T47D (cell line): ENCODE measurements at regions not wholly inside any gene's neighbourhood (a gene's known extent, or its start where the extent isn't known, plus 50 kb on each side); places are given as distances from the start of the nearest gene placed in this dataset.
"Not testable (repeated sequence)": the region's sequence is repeated elsewhere in the genome, so short reads cannot be mapped to it uniquely, and the experiment has no call there.

Source experiments
- DNase-seq, 2 experiments: peaks; one replicate each; pipeline versions ENCODE4 v3.0.0 to v3.0.0-alpha.2; 2011 to 2012; ENCODE audit warnings: low read depth in 1 of 2, low spot score in 1 of 2
- JUND ChIP-seq: IDR thresholded peaks from 2 replicates; pipeline ENCODE4 v1.6.1; 2012; ENCODE audit warnings: low read depth
- in situ Hi-C: cut with HindIII; loops from 2 replicates; pipeline ENCODE4 v1.10.0; 2016; ENCODE audit warnings: low sequenced_read_pairs, low pct_unique_long_range_greater_than_20kb

- in situ Hi-C loops: no loop called here
- DNase-seq: no peak
- TF ChIP-seq JUND: no peak
Measured at GRCh38 chr9:30574355-30575151, 1809.9 kb upstream of the ACO1 start.

GRCh38 chr9:30575218-30575617, 1809.2 kb upstream of the ACO1 start:
- no peak for TF ChIP-seq JUND
- DNase-seq: no peak
- in situ Hi-C loops: no loop called here

GRCh38 chr9:30575691-30576090, 1808.8 kb upstream of the ACO1 start:
- in situ Hi-C loops: no loop called here
- TF ChIP-seq JUND: no peak
- no peak for DNase-seq

GRCh38 chr9:30579810-30580209, 1804.6 kb upstream of the ACO1 start:
- in situ Hi-C loops: no loop called here
- TF ChIP-seq JUND: no peak
- no peak for DNase-seq

- TF ChIP-seq JUND: no peak
- in situ Hi-C loops: no loop called here
- DNase-seq: no peak
Measured at GRCh38 chr9:30582240-30582639, 1802.2 kb upstream of the ACO1 start.

GRCh38 chr9:30584559-30584958, 1799.9 kb upstream of the ACO1 start:
- no peak for DNase-seq
- no peak for TF ChIP-seq JUND
- in situ Hi-C loops: no loop called here

- in situ Hi-C loops: no loop called here
- TF ChIP-seq JUND: no peak
- DNase-seq: no peak
Measured at GRCh38 chr9:30591461-30591860, 1793.0 kb upstream of the ACO1 start.

- no peak for TF ChIP-seq JUND
- no peak for DNase-seq
- in situ Hi-C loops: no loop called here
Measured at GRCh38 chr9:30597608-30598007, 1786.8 kb upstream of the ACO1 start.

GRCh38 chr9:30605936-30606335, 1778.5 kb upstream of the ACO1 start:
- DNase-seq: no peak
- no peak for TF ChIP-seq JUND
- in situ Hi-C loops: no loop called here

GRCh38 chr9:30609713-30610112, 1774.7 kb upstream of the ACO1 start:
- no peak for DNase-seq
- TF ChIP-seq JUND: no peak
- in situ Hi-C loops: no loop called here

GRCh38 chr9:30616782-30617181, 1767.7 kb upstream of the ACO1 start:
- in situ Hi-C loops, DNase-seq: not testable (repeated sequence)

GRCh38 chr9:30622561-30622960, 1761.9 kb upstream of the ACO1 start:
- no peak for TF ChIP-seq JUND
- no peak for DNase-seq
- in situ Hi-C loops: no loop called here

GRCh38 chr9:30628915-30629567, 1755.4 kb upstream of the ACO1 start:
- TF ChIP-seq JUND: no peak
- in situ Hi-C loops: no loop called here

GRCh38 chr9:30630459-30630858, 1754.0 kb upstream of the ACO1 start:
- no peak for TF ChIP-seq JUND

More at GRCh38 chr9:30628915-30629567, 1755.4 kb upstream of the ACO1 start:
- no peak for DNase-seq

GRCh38 chr9:30646639-30647038, 1737.8 kb upstream of the ACO1 start:
- in situ Hi-C loops: not testable (repeated sequence)
- DNase-seq: peak in 1 of 2 experiments; percentile 3

More at GRCh38 chr9:30630459-30630858, 1754.0 kb upstream of the ACO1 start:
- no peak for DNase-seq
- in situ Hi-C loops: no loop called here
